ENCODE measurements at regions not wholly inside any gene's neighbourhood (a gene's known extent, or its start where the extent isn't known, plus 50 kb on each side); places are given as distances from the start of the nearest gene placed in this dataset.

GRCh38 chr5:4001758-4002533 is 406.3 kb downstream of the IRX1 start:
- Histone ChIP-seq H3K27me3 (ENCODE audit: control insufficient read depth in 1 of 2, insufficient read depth in 2 of 2, low read length in 2 of 2) (no peaks in the 10 kb centered on the region), H3K36me3 (ENCODE audit: insufficient read depth, low read length) (no peaks in the 10 kb centered on the region), H3K9me3 (ENCODE audit: low read length) (no peaks in the 10 kb centered on the region), H3K27ac (ENCODE audit: low read depth, low read length) (no peak overlapping the region), H3K4me1 (ENCODE audit: insufficient read depth, low read length) (no peaks in the 10 kb centered on the region), H3K9ac (ENCODE audit: low read length) (no peak overlapping the region), H3K4me3 (ENCODE audit: low read depth in 1 of 2, low read length in 2 of 2) (no peak overlapping the region)

- no peaks in the 10 kb centered on the region for H3K4me1 ChIP-seq (ENCODE audit: insufficient read depth, low read length)
These were observed 409.7 kb downstream of the IRX1 start for GRCh38 chr5:4005335-4005734.

DNA sequence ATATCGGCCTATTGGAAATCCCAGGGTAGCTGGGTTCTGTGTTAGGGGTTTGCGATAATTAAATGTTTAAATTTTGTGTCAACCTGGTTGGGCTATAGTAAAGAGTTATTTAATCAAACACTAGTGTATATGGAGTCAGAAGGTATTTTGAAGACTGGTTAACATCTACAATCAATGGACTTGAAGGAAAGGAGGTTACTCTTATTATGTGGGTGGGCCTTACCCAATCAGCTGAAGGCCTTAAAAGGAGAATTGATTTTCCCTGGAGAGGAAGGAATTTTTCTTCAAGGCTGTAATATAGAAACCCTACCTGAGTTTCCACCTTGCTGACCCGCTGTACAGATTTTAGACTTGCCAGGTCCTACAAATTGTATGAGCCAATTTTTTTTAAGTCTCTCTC is 411.4 kb downstream of the IRX1 start:
- H3K36me3 ChIP-seq (ENCODE audit: insufficient read depth, low read length) = no peaks in the 10 kb centered on the region
- H3K4me1 ChIP-seq (ENCODE audit: insufficient read depth, low read length) = no peaks in the 10 kb centered on the region
- H3K9me3 ChIP-seq (ENCODE audit: low read length) = no peaks in the 10 kb centered on the region
- H3K9ac ChIP-seq (ENCODE audit: low read length) = no peak overlapping the region
- no peaks in the 10 kb centered on the region for H3K27me3 ChIP-seq (ENCODE audit: control insufficient read depth in 1 of 2, insufficient read depth in 2 of 2, low read length in 2 of 2)
- no peak overlapping the region for H3K4me3 ChIP-seq (ENCODE audit: low read depth in 1 of 2, low read length in 2 of 2)
- H3K27ac ChIP-seq (ENCODE audit: low read depth, low read length) = no peak overlapping the region

More at GRCh38 chr5:4005335-4005734, 409.7 kb downstream of the IRX1 start:
- no peak overlapping the region for H3K4me3 ChIP-seq (ENCODE audit: low read depth in 1 of 2, low read length in 2 of 2)
- no peaks in the 10 kb centered on the region for H3K9me3 ChIP-seq (ENCODE audit: low read length)
- no peak overlapping the region for H3K27ac ChIP-seq (ENCODE audit: low read depth, low read length)
- no peaks in the 10 kb centered on the region for H3K36me3 ChIP-seq (ENCODE audit: insufficient read depth, low read length)
- H3K9ac ChIP-seq (ENCODE audit: low read length) = no peak overlapping the region
- H3K27me3 ChIP-seq (ENCODE audit: control insufficient read depth in 1 of 2, insufficient read depth in 2 of 2, low read length in 2 of 2) = no peaks in the 10 kb centered on the region

GRCh38 chr5:4011943-4012342 is 416.3 kb downstream of the IRX1 start:
- H3K9me3 ChIP-seq (ENCODE audit: low read length) = no peaks in the 10 kb centered on the region
- no peak overlapping the region for H3K9ac ChIP-seq (ENCODE audit: low read length)
- H3K4me1 ChIP-seq (ENCODE audit: insufficient read depth, low read length) = no peaks in the 10 kb centered on the region
- no peak overlapping the region for H3K4me3 ChIP-seq (ENCODE audit: low read depth in 1 of 2, low read length in 2 of 2)
- no peak overlapping the region for H3K27ac ChIP-seq (ENCODE audit: low read depth, low read length)
- H3K27me3 ChIP-seq (ENCODE audit: control insufficient read depth in 1 of 2, insufficient read depth in 2 of 2, low read length in 2 of 2) = no peaks in the 10 kb centered on the region
- no peaks in the 10 kb centered on the region for H3K36me3 ChIP-seq (ENCODE audit: insufficient read depth, low read length)

- no peaks in the 10 kb centered on the region for H3K36me3 ChIP-seq (ENCODE audit: insufficient read depth, low read length)
- H3K27ac ChIP-seq (ENCODE audit: low read depth, low read length) = no peak overlapping the region
- no peaks in the 10 kb centered on the region for H3K9me3 ChIP-seq (ENCODE audit: low read length)
- no peak overlapping the region for H3K4me3 ChIP-seq (ENCODE audit: low read depth in 1 of 2, low read length in 2 of 2)
- peaks cover 2% of the 10 kb centered on the region for H3K4me1 ChIP-seq (ENCODE audit: insufficient read depth, low read length)
- no peak overlapping the region for H3K9ac ChIP-seq (ENCODE audit: low read length)
- no peaks in the 10 kb centered on the region for H3K27me3 ChIP-seq (ENCODE audit: control insufficient read depth in 1 of 2, insufficient read depth in 2 of 2, low read length in 2 of 2)
These were observed 417.7 kb downstream of the IRX1 start for GRCh38 chr5:4013106-4013898.

DNA sequence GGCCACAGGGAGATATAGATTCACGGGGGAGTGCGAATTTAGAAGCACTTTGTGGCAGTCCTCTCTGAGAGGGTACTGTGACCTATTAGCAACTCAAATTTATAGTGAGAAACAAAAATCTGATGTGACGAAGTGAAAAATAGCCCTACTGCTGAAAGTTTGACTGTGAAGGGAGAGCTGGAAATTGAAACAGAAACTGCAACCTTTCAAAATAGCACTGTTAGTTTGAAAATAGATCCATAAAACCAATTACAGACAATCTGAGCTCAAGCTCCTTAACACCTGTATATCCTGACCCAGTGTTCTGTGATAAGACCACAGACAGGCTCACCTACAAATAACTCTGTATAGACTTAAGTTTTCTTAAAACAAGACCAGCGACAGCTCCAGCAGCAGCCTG is 420.1 kb downstream of the IRX1 start:
- Histone ChIP-seq H3K4me1 (ENCODE audit: insufficient read depth, low read length) (peaks cover 4% of the 10 kb centered on the region), H3K9me3 (ENCODE audit: low read length) (no peaks in the 10 kb centered on the region), H3K27ac (ENCODE audit: low read depth, low read length) (no peak overlapping the region), H3K9ac (ENCODE audit: low read length) (no peak overlapping the region), H3K4me3 (ENCODE audit: low read depth in 1 of 2, low read length in 2 of 2) (no peak overlapping the region), H3K27me3 (ENCODE audit: control insufficient read depth in 1 of 2, insufficient read depth in 2 of 2, low read length in 2 of 2) (no peaks in the 10 kb centered on the region), H3K36me3 (ENCODE audit: insufficient read depth, low read length) (no peaks in the 10 kb centered on the region)

DNA sequence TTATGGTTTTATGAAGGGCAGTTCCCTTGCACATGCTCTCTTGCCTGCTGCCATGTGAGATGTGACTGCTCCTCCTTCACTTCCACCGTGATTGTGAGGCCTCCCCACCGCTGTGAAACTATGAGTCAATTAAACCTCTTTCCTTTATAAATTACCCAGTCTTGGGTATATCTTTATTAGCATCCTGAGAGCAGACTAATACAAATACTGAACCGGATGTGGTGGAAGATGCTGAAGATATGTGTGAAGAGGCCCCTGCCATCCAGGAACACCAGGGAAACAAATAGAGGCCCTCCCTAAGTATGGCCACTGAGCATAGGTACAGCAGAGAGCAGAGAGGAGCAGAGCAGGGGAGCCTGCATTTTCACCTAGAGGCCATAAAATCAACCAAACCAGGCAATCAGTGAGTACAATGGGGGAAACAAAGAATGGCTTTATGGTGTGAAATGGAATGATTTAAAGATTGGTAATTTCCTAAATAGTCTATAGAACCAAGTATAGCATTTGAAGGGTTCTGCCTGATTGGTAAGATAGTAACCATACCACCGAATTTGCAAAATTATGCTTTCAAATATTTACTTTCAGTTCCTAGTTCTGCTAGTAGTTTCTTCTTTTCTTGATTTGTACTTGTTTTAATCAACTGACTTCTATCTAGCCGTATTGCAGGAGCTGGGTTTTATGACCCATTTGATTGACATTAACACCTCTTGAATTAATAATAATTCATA is 421.6 kb downstream of the IRX1 start:
- H3K9me3 ChIP-seq (ENCODE audit: low read length) = no peaks in the 10 kb centered on the region
- H3K27ac ChIP-seq (ENCODE audit: low read depth, low read length) = no peak overlapping the region

DNA sequence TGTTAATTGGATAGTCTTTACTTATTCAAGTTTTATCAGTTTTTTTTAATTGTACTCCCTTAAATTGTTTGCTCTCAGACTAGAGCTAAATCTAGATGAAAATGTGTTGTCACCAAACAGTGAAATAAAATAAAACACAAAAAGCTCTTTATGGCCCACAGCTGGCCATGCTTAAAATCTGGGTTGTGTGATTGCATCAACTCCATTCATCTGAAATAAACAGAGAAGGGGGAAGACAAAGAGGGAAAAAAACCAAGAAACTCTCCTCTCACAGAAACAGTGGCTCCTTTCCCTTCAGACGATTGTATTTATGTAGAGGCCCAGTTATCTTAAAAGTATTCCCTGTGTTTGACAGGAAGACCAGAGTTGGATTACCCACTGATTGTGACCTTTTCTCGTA is 422.4 kb downstream of the IRX1 start:
- Histone ChIP-seq H3K36me3 (ENCODE audit: insufficient read depth, low read length) (no peaks in the 10 kb centered on the region), H3K4me3 (ENCODE audit: low read depth in 1 of 2, low read length in 2 of 2) (no peak overlapping the region), H3K9ac (ENCODE audit: low read length) (no peak overlapping the region), H3K9me3 (ENCODE audit: low read length) (no peaks in the 10 kb centered on the region), H3K27me3 (ENCODE audit: control insufficient read depth in 1 of 2, insufficient read depth in 2 of 2, low read length in 2 of 2) (no peaks in the 10 kb centered on the region), H3K27ac (ENCODE audit: low read depth, low read length) (no peak overlapping the region), H3K4me1 (ENCODE audit: insufficient read depth, low read length) (peaks cover 4% of the 10 kb centered on the region)

More for the DNA sequence above, 421.6 kb downstream of the IRX1 start:
- Histone ChIP-seq H3K27me3 (ENCODE audit: control insufficient read depth in 1 of 2, insufficient read depth in 2 of 2, low read length in 2 of 2) (no peaks in the 10 kb centered on the region), H3K4me3 (ENCODE audit: low read depth in 1 of 2, low read length in 2 of 2) (no peak overlapping the region), H3K36me3 (ENCODE audit: insufficient read depth, low read length) (no peaks in the 10 kb centered on the region), H3K9ac (ENCODE audit: low read length) (no peak overlapping the region), H3K4me1 (ENCODE audit: insufficient read depth, low read length) (peaks cover 4% of the 10 kb centered on the region)

GRCh38 chr5:4019009-4019769 is 423.6 kb downstream of the IRX1 start:
- Histone ChIP-seq H3K4me1 (ENCODE audit: insufficient read depth, low read length) (peaks cover 4% of the 10 kb centered on the region), H3K27ac (ENCODE audit: low read depth, low read length) (peak overlapping the region; percentile 4), H3K9ac (ENCODE audit: low read length) (no peak overlapping the region), H3K27me3 (ENCODE audit: control insufficient read depth in 1 of 2, insufficient read depth in 2 of 2, low read length in 2 of 2) (no peaks in the 10 kb centered on the region), H3K36me3 (ENCODE audit: insufficient read depth, low read length) (no peaks in the 10 kb centered on the region), H3K9me3 (ENCODE audit: low read length) (no peaks in the 10 kb centered on the region), H3K4me3 (ENCODE audit: low read depth in 1 of 2, low read length in 2 of 2) (no peak overlapping the region)

DNA sequence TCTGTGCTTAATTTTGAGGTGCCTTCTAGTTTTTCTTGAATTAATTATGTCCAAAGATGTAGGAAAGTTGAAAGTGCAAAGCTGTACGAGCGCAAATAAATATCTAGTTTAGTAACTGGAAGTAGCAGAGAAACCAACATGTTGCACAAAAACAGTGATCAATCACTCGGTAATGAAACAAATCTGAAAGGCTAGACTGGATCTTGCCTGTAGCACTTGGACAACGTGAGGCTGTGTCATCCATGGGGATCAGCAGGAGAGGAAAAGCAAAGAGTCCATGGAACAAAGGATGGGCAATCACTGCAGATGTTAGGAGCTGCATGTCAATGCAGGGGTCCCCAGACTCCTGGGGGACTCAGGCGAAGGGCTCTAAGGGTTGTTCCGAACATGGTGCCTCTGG is 424.2 kb downstream of the IRX1 start:
- no peak overlapping the region for H3K27ac ChIP-seq (ENCODE audit: low read depth, low read length)
- no peaks in the 10 kb centered on the region for H3K36me3 ChIP-seq (ENCODE audit: insufficient read depth, low read length)
- peaks cover 4% of the 10 kb centered on the region for H3K4me1 ChIP-seq (ENCODE audit: insufficient read depth, low read length)
- no peaks in the 10 kb centered on the region for H3K27me3 ChIP-seq (ENCODE audit: control insufficient read depth in 1 of 2, insufficient read depth in 2 of 2, low read length in 2 of 2)
- H3K4me3 ChIP-seq (ENCODE audit: low read depth in 1 of 2, low read length in 2 of 2) = no peak overlapping the region
- H3K9ac ChIP-seq (ENCODE audit: low read length) = no peak overlapping the region
- no peaks in the 10 kb centered on the region for H3K9me3 ChIP-seq (ENCODE audit: low read length)

GRCh38 chr5:4020400-4020799 is 424.8 kb downstream of the IRX1 start:
- no peak overlapping the region for H3K4me3 ChIP-seq (ENCODE audit: low read depth in 1 of 2, low read length in 2 of 2)
- peaks cover 4% of the 10 kb centered on the region for H3K4me1 ChIP-seq (ENCODE audit: insufficient read depth, low read length)
- H3K27me3 ChIP-seq (ENCODE audit: control insufficient read depth in 1 of 2, insufficient read depth in 2 of 2, low read length in 2 of 2) = no peaks in the 10 kb centered on the region
- H3K9me3 ChIP-seq (ENCODE audit: low read length) = no peaks in the 10 kb centered on the region
- H3K27ac ChIP-seq (ENCODE audit: low read depth, low read length) = no peak overlapping the region
- H3K36me3 ChIP-seq (ENCODE audit: insufficient read depth, low read length) = no peaks in the 10 kb centered on the region
- no peak overlapping the region for H3K9ac ChIP-seq (ENCODE audit: low read length)

Measured in muscle layer of colon (tissue), 2 donors.